ENCODE measurements at regions not wholly inside any gene's neighbourhood (a gene's known extent, or its start where the extent isn't known, plus 50 kb on each side); places are given as distances from the start of the nearest gene placed in this dataset.

DNA sequence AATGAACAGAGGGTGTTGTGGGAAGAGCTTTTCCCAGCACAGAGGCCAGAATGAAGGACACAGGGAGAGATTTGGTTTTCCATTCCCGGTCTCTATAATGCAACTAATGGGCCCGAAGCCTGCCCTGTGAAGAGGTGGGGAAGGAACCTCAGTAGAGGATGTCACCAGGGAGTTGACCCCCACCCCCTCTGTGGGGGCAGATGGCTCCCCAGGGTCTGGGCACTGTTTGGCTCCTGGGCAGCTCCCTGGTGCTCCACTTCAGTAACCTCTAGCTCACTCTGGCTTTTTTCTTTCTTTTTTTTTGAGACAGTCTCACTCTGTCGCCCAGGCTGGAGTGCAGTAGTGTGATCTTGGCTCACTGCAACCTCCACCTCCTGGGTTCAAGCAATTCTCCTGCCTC is 109.1 kb upstream of the DLG1 start:
- no peaks in the 10 kb centered on the region for H3K9me3 ChIP-seq (replicated peaks; ENCODE audit: control insufficient read depth, insufficient read depth, low read length)
- no peaks in the 10 kb centered on the region for H3K9me1 ChIP-seq (replicated peaks; ENCODE audit: control insufficient read depth, extremely low read depth, insufficient read depth, low read length)
- H3K4me2 ChIP-seq (ENCODE audit: insufficient read depth, low read length): no peak overlapping the region
- H3K27me3 ChIP-seq (ENCODE audit: control insufficient read depth in 2 of 2, insufficient read depth in 2 of 2, low read length in 2 of 2): no peaks in the 10 kb centered on the region
- H3K4me1 ChIP-seq (ENCODE audit: control insufficient read depth, extremely low read depth, insufficient read depth, low read length): peaks cover 4% of the 10 kb centered on the region
- H3K9ac ChIP-seq (replicated peaks; ENCODE audit: extremely low read depth, insufficient read depth, low read length): no peak overlapping the region
- no peaks in the 10 kb centered on the region for H3K79me2 ChIP-seq (ENCODE audit: control insufficient read depth, insufficient read depth, low read length)
- no TSS peak for BruUV-seq (replicated peaks)
- CTCF ChIA-PET: interaction anchor here (0.6 to 1.4 kb wide), 5 partner anchors 32 to 99 kb away, joined by 3 to 5 read pairs (median 3); no protein-coding TSS in a partner anchor
- no peaks in the 10 kb centered on the region for H3K36me3 ChIP-seq (ENCODE audit: control insufficient read depth in 2 of 2, extremely low read depth in 1 of 2, insufficient read depth in 2 of 2, low read length in 2 of 2)
- intact Hi-C loops (cut with micrococcal nuclease) (no loop called here), dilution Hi-C loops (cut with MboI; ENCODE audit: extremely low pct_ligation_motif_present, low sequenced_read_pairs) (no loop called here)
- no peak overlapping the region for H2AFZ ChIP-seq (ENCODE audit: low read depth, low read length)
- no peak for TF ChIP-seq POLR2AphosphoS5 (IDR thresholded peaks at IDR 0.05; ENCODE audit: insufficient read depth, low read depth, low read length)
- H4K20me1 ChIP-seq (replicated peaks; ENCODE audit: control insufficient read depth, extremely low read depth, insufficient read depth, low read length): no peaks in the 10 kb centered on the region
- POLR2A ChIA-PET: no interaction called here
- H3K4me3 ChIP-seq (replicated peaks in 1 of 3; ENCODE audit: insufficient read depth in 1 of 3, low read depth in 1 of 3, low read length in 3 of 3): no peak overlapping the region
- FAIRE-seq (no peak), DNase-seq (ENCODE audit: low read depth, low spot score) (no peak)
- no peak overlapping the region for H3K27ac ChIP-seq (ENCODE audit: insufficient read depth, low read depth, low read length)

DNA sequence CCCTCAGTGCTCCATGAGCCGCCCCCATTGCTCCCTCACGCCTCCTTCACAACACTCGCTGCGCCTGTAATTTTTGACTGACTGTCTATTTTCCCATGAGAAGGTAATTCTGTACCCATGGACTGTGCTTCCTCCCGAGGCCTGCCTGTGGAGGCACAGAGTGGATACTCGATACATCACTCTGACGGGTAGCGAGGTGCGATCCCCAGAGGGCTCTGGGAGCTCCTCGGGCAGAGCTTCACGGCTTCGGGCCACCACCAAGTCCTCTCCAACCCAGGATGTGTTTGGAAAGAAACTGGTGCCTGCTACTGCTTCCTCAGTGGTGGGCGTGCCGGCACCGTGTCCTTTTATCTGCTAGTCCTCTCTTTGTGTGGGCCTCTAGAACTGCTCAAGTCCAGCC is 108.6 kb upstream of the DLG1 start:
- H3K27me3 ChIP-seq (ENCODE audit: control insufficient read depth in 2 of 2, insufficient read depth in 2 of 2, low read length in 2 of 2): no peaks in the 10 kb centered on the region
- dilution Hi-C loops (cut with MboI; ENCODE audit: extremely low pct_ligation_motif_present, low sequenced_read_pairs): no loop called here
- no peak overlapping the region for H2AFZ ChIP-seq (ENCODE audit: low read depth, low read length)
- H3K27ac ChIP-seq (ENCODE audit: insufficient read depth, low read depth, low read length): no peak overlapping the region
- no peaks in the 10 kb centered on the region for H3K36me3 ChIP-seq (ENCODE audit: control insufficient read depth in 2 of 2, extremely low read depth in 1 of 2, insufficient read depth in 2 of 2, low read length in 2 of 2)
- TF ChIP-seq EZH2 (IDR thresholded peaks at IDR 0.05; ENCODE audit: borderline replicate concordance, low read depth, low read length, severe bottlenecking) (no peak), JUN (IDR thresholded peaks at IDR 0.05; ENCODE audit: borderline replicate concordance, insufficient read depth, insufficient read length, low read depth) (no peak), MYC (IDR thresholded peaks at IDR 0.05; ENCODE audit: low read depth, low read length) (no peak), POLR2A (IDR thresholded peaks at IDR 0.05; ENCODE audit: low read depth, low read length) (no peak), GATA2 (IDR thresholded peaks at IDR 0.05; ENCODE audit: insufficient read depth, insufficient read length, low read depth, low read length) (no peak), POLR2AphosphoS5 (IDR thresholded peaks at IDR 0.05; ENCODE audit: insufficient read depth, low read depth, low read length) (no peak), FOS (IDR thresholded peaks at IDR 0.05; ENCODE audit: borderline replicate concordance, insufficient read depth, low read length) (no peak)
- TF ChIP-seq, protein P1, sequence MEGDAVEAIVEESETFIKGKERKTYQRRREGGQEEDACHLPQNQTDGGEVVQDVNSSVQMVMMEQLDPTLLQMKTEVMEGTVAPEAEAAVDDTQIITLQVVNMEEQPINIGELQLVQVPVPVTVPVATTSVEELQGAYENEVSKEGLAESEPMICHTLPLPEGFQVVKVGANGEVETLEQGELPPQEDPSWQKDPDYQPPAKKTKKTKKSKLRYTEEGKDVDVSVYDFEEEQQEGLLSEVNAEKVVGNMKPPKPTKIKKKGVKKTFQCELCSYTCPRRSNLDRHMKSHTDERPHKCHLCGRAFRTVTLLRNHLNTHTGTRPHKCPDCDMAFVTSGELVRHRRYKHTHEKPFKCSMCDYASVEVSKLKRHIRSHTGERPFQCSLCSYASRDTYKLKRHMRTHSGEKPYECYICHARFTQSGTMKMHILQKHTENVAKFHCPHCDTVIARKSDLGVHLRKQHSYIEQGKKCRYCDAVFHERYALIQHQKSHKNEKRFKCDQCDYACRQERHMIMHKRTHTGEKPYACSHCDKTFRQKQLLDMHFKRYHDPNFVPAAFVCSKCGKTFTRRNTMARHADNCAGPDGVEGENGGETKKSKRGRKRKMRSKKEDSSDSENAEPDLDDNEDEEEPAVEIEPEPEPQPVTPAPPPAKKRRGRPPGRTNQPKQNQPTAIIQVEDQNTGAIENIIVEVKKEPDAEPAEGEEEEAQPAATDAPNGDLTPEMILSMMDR (IDR thresholded peaks at IDR 0.05; ENCODE audit: extremely low read depth in 1 of 2, insufficient read depth in 1 of 2, low read depth in 1 of 2, low read length in 2 of 2): no peak
- TF ChIP-seq, protein P2, sequence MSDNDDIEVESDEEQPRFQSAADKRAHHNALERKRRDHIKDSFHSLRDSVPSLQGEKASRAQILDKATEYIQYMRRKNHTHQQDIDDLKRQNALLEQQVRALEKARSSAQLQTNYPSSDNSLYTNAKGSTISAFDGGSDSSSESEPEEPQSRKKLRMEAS (IDR thresholded peaks at IDR 0.05; ENCODE audit: insufficient read depth, insufficient read length): no peak
- H3K4me1 ChIP-seq (ENCODE audit: control insufficient read depth, extremely low read depth, insufficient read depth, low read length): peaks cover 4% of the 10 kb centered on the region
- ChIA-PET POLR2A (no interaction called here), CTCF (interaction anchor here (0.6 to 1.4 kb wide), 5 partner anchors 12 to 98 kb away, joined by 3 to 7 read pairs (median 4); no protein-coding TSS in a partner anchor)
- H3K9ac ChIP-seq (replicated peaks; ENCODE audit: extremely low read depth, insufficient read depth, low read length): no peak overlapping the region
- DNase-seq (ENCODE audit: low read depth, low spot score): no peak
- intact Hi-C loops (cut with micrococcal nuclease): no loop called here
- no TSS peak for BruUV-seq (replicated peaks)
- H3K9me3 ChIP-seq (replicated peaks; ENCODE audit: control insufficient read depth, insufficient read depth, low read length): no peaks in the 10 kb centered on the region
- no peak overlapping the region for H3K4me3 ChIP-seq (replicated peaks in 1 of 3; ENCODE audit: insufficient read depth in 1 of 3, low read depth in 1 of 3, low read length in 3 of 3)
- no peaks in the 10 kb centered on the region for H4K20me1 ChIP-seq (replicated peaks; ENCODE audit: control insufficient read depth, extremely low read depth, insufficient read depth, low read length)
- no peaks in the 10 kb centered on the region for H3K79me2 ChIP-seq (ENCODE audit: control insufficient read depth, insufficient read depth, low read length)
- no peaks in the 10 kb centered on the region for H3K9me1 ChIP-seq (replicated peaks; ENCODE audit: control insufficient read depth, extremely low read depth, insufficient read depth, low read length)
- no peak for FAIRE-seq
- H3K4me2 ChIP-seq (ENCODE audit: insufficient read depth, low read length): no peak overlapping the region

All from endothelial cell of umbilical vein (primary cell).